H9 (cell line): ENCODE measurements at regions not wholly inside any gene's neighbourhood (a gene's known extent, or its start where the extent isn't known, plus 50 kb on each side); places are given as distances from the start of the nearest gene placed in this dataset.

Experiments used
- DNase-seq: peaks from one replicate; pipeline ENCODE4 v3.0.0-alpha.2; 2017
- H2AFZ ChIP-seq: one replicate; pipeline ENCODE4 v1.6.1; 2013; ENCODE audit warnings: mild to moderate bottlenecking, low read length, control low read depth, moderate library complexity
- H2AK5ac ChIP-seq: 2 replicates; pipeline ENCODE4 v1.6.1; 2013; ENCODE audit warnings: low read length, control low read depth, mixed read lengths; ENCODE audit not compliant: insufficient read length
- H2BK120ac ChIP-seq: one replicate; pipeline ENCODE4 v1.6.1; 2013; ENCODE audit warnings: low read depth, mild to moderate bottlenecking, low read length, control low read depth, inconsistent platforms; ENCODE audit not compliant: poor library complexity, severe bottlenecking
- H2BK12ac ChIP-seq: 2 replicates; pipeline ENCODE4 v1.6.1; 2013; ENCODE audit warnings: low read length, control low read depth, mixed read lengths, low read depth; ENCODE audit not compliant: insufficient read length
- H2BK15ac ChIP-seq: 2 replicates; pipeline ENCODE4 v1.6.1; 2013; ENCODE audit warnings: low read depth, low read length, control low read depth
- H2BK20ac ChIP-seq: one replicate; pipeline ENCODE4 v1.6.1; 2013; ENCODE audit warnings: low read depth, mild to moderate bottlenecking, low read length, control low read depth, inconsistent platforms; ENCODE audit not compliant: poor library complexity, severe bottlenecking
- H2BK5ac ChIP-seq: 2 replicates; pipeline ENCODE4 v1.6.1; 2013; ENCODE audit warnings: low read length, control low read depth, mixed read lengths; ENCODE audit not compliant: insufficient read length
- H3K14ac ChIP-seq: 2 replicates; pipeline ENCODE4 v1.6.1; 2013; ENCODE audit warnings: low read length, control low read depth; ENCODE audit not compliant: insufficient read depth
- H3K18ac ChIP-seq: 2 replicates; pipeline ENCODE4 v1.6.1; 2013; ENCODE audit warnings: low read depth, mild to moderate bottlenecking, mixed read lengths, low read length, control low read depth; ENCODE audit not compliant: insufficient read length
- H3K23ac ChIP-seq: 2 replicates; pipeline ENCODE4 v1.6.1; 2013; ENCODE audit warnings: low read length, control low read depth, mixed read lengths, low read depth; ENCODE audit not compliant: insufficient read length
- H3K23me2 ChIP-seq: 2 replicates; pipeline ENCODE4 v1.6.1; 2013; ENCODE audit warnings: low read depth, mild to moderate bottlenecking, mixed read lengths, low read length, control low read depth; ENCODE audit not compliant: insufficient read length, poor library complexity, severe bottlenecking
- H3K27ac ChIP-seq: 2 replicates; pipeline ENCODE4 v1.5.1; 2013; ENCODE audit warnings: low read length, control low read depth, mixed read lengths, low read depth; ENCODE audit not compliant: insufficient read length
- H3K27me3 ChIP-seq: 2 replicates; pipeline ENCODE4 v1.6.1; 2013; ENCODE audit warnings: low read length, control low read depth, inconsistent platforms; ENCODE audit not compliant: insufficient read depth
- H3K4ac ChIP-seq: 2 replicates; pipeline ENCODE4 v1.6.1; 2013; ENCODE audit warnings: low read depth, mild to moderate bottlenecking, control low read depth, inconsistent platforms, low read length, moderate library complexity
- H3K4me1 ChIP-seq: 2 replicates; pipeline ENCODE4 v1.6.1; 2013; ENCODE audit warnings: low read length, control low read depth, inconsistent platforms; ENCODE audit not compliant: insufficient read depth
- H3K4me2 ChIP-seq: 2 replicates; pipeline ENCODE4 v1.6.1; 2013; ENCODE audit warnings: low read length, control low read depth, mixed read lengths; ENCODE audit not compliant: insufficient read length, insufficient read depth
- H3K56ac ChIP-seq: 2 replicates; pipeline ENCODE4 v1.6.1; 2013; ENCODE audit warnings: low read depth, mild to moderate bottlenecking, mixed read lengths, low read length, control low read depth; ENCODE audit not compliant: insufficient read length
- H3K79me1 ChIP-seq: 2 replicates; pipeline ENCODE4 v1.6.1; 2013; ENCODE audit warnings: low read depth, mild to moderate bottlenecking, moderate library complexity, low read length, control low read depth, inconsistent platforms; ENCODE audit not compliant: insufficient read depth, poor library complexity, severe bottlenecking
- H3K79me2 ChIP-seq: 2 replicates; pipeline ENCODE4 v1.6.1; 2013; ENCODE audit warnings: low read length, control low read depth, inconsistent platforms; ENCODE audit not compliant: insufficient read depth
- H3K9ac ChIP-seq: 2 replicates; pipeline ENCODE4 v1.6.1; 2013; ENCODE audit warnings: low read length, control low read depth, mixed read lengths; ENCODE audit not compliant: insufficient read length; ENCODE audit errors: extremely low read depth
- H3K9me3 ChIP-seq: one replicate; pipeline ENCODE4 v1.6.1; 2013; ENCODE audit warnings: low read depth, low read length, inconsistent platforms; ENCODE audit not compliant: control insufficient read depth
- H3T11ph ChIP-seq: one replicate; pipeline ENCODE4 v1.6.1; 2013; ENCODE audit warnings: mild to moderate bottlenecking, low read length, control low read depth, inconsistent platforms
- H4K20me1 ChIP-seq: one replicate; pipeline ENCODE4 v1.6.1; 2013; ENCODE audit not compliant: control insufficient read depth, insufficient read length, insufficient read depth
- H4K5ac ChIP-seq: 2 replicates; pipeline ENCODE4 v1.6.1; 2013; ENCODE audit warnings: low read depth, mild to moderate bottlenecking, mixed read lengths, low read length, control low read depth; ENCODE audit not compliant: insufficient read length
- H4K8ac ChIP-seq: replicated peaks from 2 replicates; pipeline ENCODE4 v1.6.1; 2013; ENCODE audit warnings: low read length, control low read depth, mixed read lengths, low read depth; ENCODE audit not compliant: insufficient read length
- H4K91ac ChIP-seq: 2 replicates; pipeline ENCODE4 v1.6.1; 2013; ENCODE audit warnings: low read depth, mild to moderate bottlenecking, moderate library complexity, mixed read lengths, low read length, control low read depth; ENCODE audit not compliant: insufficient read length
- H3K27ac Mint-ChIP-seq, 3 experiments: 2 replicates in 2 of 3; 3 replicates in 1 of 3; pipeline ENCODE4 v1.8.0; 2020 to 2021; ENCODE audit warnings: mixed read lengths in 3 of 3, mild to moderate bottlenecking in 1 of 3, moderate library complexity in 1 of 3
- H3K27me3 Mint-ChIP-seq: 2 replicates; pipeline ENCODE4 v1.8.0; 2021; ENCODE audit warnings: low read depth, mild to moderate bottlenecking, moderate library complexity, mixed read lengths
- H3K36me3 Mint-ChIP-seq, 3 experiments: 2 replicates in 2 of 3; 3 replicates in 1 of 3; pipeline ENCODE4 v1.8.0; 2020 to 2021; ENCODE audit warnings: low read depth in 3 of 3, mixed read lengths in 3 of 3; ENCODE audit not compliant: insufficient read depth in 1 of 3
- H3K4me1 Mint-ChIP-seq, 2 experiments: 2 replicates each; pipeline ENCODE4 v1.8.0; 2020; ENCODE audit warnings: mixed read lengths in 2 of 2
- H3K4me3 Mint-ChIP-seq, 2 experiments: 2 replicates in 1 of 2; 3 replicates in 1 of 2; pipeline ENCODE4 v1.8.0; 2020 to 2021; ENCODE audit warnings: mild to moderate bottlenecking in 2 of 2, mixed read lengths in 2 of 2, moderate library complexity in 1 of 2
- H3K9me3 Mint-ChIP-seq, 2 experiments: 2 replicates in 1 of 2; 3 replicates in 1 of 2; pipeline ENCODE4 v1.8.0; 2020; ENCODE audit warnings: mild to moderate bottlenecking in 2 of 2, mixed read lengths in 2 of 2, moderate library complexity in 1 of 2
- CTCF ChIP-seq: fragments of 200-600 bp; sonication (generic); conservative IDR thresholded peaks from 3 replicates; pipeline ENCODE4 v1.8.0; 2021; ENCODE audit warnings: antibody characterized with exemption, mild to moderate bottlenecking
- WGBS: extraction: QIAGEN DNeasy Blood & Tissue Kit; methylation state at CpG from one replicate; pipeline ENCODE4 v1.1.7; 2013; ENCODE audit warnings: missing lambda C conversion rate, low lambda C conversion rate, mixed read lengths; ENCODE audit not compliant: insufficient read length; ENCODE audit errors: extremely low coverage; 5-methylcytosine and 5-hydroxymethylcytosine counted together

- Histone ChIP-seq H3K23me2 (no peaks in the 10 kb centered on the region), H3K56ac (no peak overlapping the region), H4K5ac (no peak overlapping the region), H3K9ac (no peak overlapping the region), H2AK5ac (no peak overlapping the region), H4K91ac (no peak overlapping the region), H3K18ac (no peak overlapping the region), H3K4me2 (no peak overlapping the region), H3K4ac (no peak overlapping the region), H2BK20ac (no peak overlapping the region), H2BK5ac (no peak overlapping the region), H3K23ac (no peak overlapping the region), H4K20me1 (no peaks in the 10 kb centered on the region), H2BK15ac (no peak overlapping the region), H3K9me3 (no peaks in the 10 kb centered on the region), H2BK120ac (no peak overlapping the region), H3T11ph (no peak overlapping the region), H3K14ac (no peak overlapping the region), H4K8ac (no peak overlapping the region), H3K27ac (no peak overlapping the region), H3K27me3 (no peaks in the 10 kb centered on the region), H2BK12ac (no peak overlapping the region), H3K4me1 (no peaks in the 10 kb centered on the region), H3K79me2 (no peaks in the 10 kb centered on the region), H2AFZ (no peak overlapping the region), H3K79me1 (no peaks in the 10 kb centered on the region)
- Mint-ChIP-seq H3K36me3 (no peaks in the 10 kb centered on the region), H3K27me3 (peaks cover 10% of the 10 kb centered on the region), H3K9me3 (no peaks in the 10 kb centered on the region), H3K27ac (no peak overlapping the region), H3K4me1 (no peaks in the 10 kb centered on the region), H3K4me3 (no peak overlapping the region)
- TF ChIP-seq CTCF: no peak
- WGBS: no CpG with 5 or more reads among the region's 11 CpGs
- DNase-seq: no peak
These were observed 97.8 kb upstream of the AKAP13 start for GRCh38 chr15:85282504-85283115.
